ENCODE measurements at regions not wholly inside any gene's neighbourhood (a gene's known extent, or its start where the extent isn't known, plus 50 kb on each side); places are given as distances from the start of the nearest gene placed in this dataset.

GRCh38 chr13:80006940-80007339 lies 334.0 kb downstream of the SPRY2 start:
- DNase-seq (ENCODE audit: low spot score): no peak
- TF ChIP-seq CTCF (IDR thresholded peaks at IDR 0.05): no peak
- no peak for TF ChIP-seq POLR2AphosphoS5 (IDR thresholded peaks at IDR 0.05)
- no peak for TF ChIP-seq POLR2A (IDR thresholded peaks at IDR 0.05)
- H3K9me3 ChIP-seq: no peaks in the 10 kb centered on the region
- 94% methylated on average over 4 of the region's 4 CpGs for WGBS
- intact Hi-C loops (cut with DNase I): no loop called here
- no peaks in the 10 kb centered on the region for H3K27me3 ChIP-seq (replicated peaks; ENCODE audit: insufficient read depth)
- H3K4me1 ChIP-seq (replicated peaks): no peaks in the 10 kb centered on the region
- H3K4me3 ChIP-seq: no peak overlapping the region
- H3K36me3 ChIP-seq: no peaks in the 10 kb centered on the region
- no peak overlapping the region for H3K27ac ChIP-seq

- no peaks in the 10 kb centered on the region for H3K4me1 ChIP-seq (replicated peaks)
- intact Hi-C loops (cut with DNase I): no loop called here
- H3K4me3 ChIP-seq: no peak overlapping the region
- no peak for TF ChIP-seq POLR2AphosphoS5 (IDR thresholded peaks at IDR 0.05)
- TF ChIP-seq POLR2A (IDR thresholded peaks at IDR 0.05): no peak
- no peak for TF ChIP-seq CTCF (IDR thresholded peaks at IDR 0.05)
- H3K9me3 ChIP-seq: no peaks in the 10 kb centered on the region
- H3K27ac ChIP-seq: no peak overlapping the region
- DNase-seq (ENCODE audit: low spot score): no peak
- H3K27me3 ChIP-seq (replicated peaks; ENCODE audit: insufficient read depth): no peaks in the 10 kb centered on the region
- H3K36me3 ChIP-seq: no peaks in the 10 kb centered on the region
Measured at GRCh38 chr13:80001510-80001842, 339.4 kb downstream of the SPRY2 start.

- 35% methylated on average over 4 of the region's 4 CpGs for WGBS
Measured at GRCh38 chr13:80000684-80001509, 340.0 kb downstream of the SPRY2 start.

GRCh38 chr13:79999601-80000000 lies 341.3 kb downstream of the SPRY2 start:
- intact Hi-C loops (cut with DNase I): no loop called here
- no peaks in the 10 kb centered on the region for H3K4me1 ChIP-seq (replicated peaks)

More at GRCh38 chr13:80000684-80001509, 340.0 kb downstream of the SPRY2 start:
- Histone ChIP-seq H3K27me3 (replicated peaks; ENCODE audit: insufficient read depth) (no peaks in the 10 kb centered on the region), H3K27ac (no peak overlapping the region), H3K4me3 (no peak overlapping the region), H3K9me3 (no peaks in the 10 kb centered on the region), H3K36me3 (no peaks in the 10 kb centered on the region), H3K4me1 (replicated peaks) (no peaks in the 10 kb centered on the region)
- no peak for DNase-seq (ENCODE audit: low spot score)
- TF ChIP-seq POLR2A (IDR thresholded peaks at IDR 0.05) (no peak), POLR2AphosphoS5 (IDR thresholded peaks at IDR 0.05) (no peak), CTCF (IDR thresholded peaks at IDR 0.05) (no peak)
- intact Hi-C loops (cut with DNase I): no loop called here

More at GRCh38 chr13:79999601-80000000, 341.3 kb downstream of the SPRY2 start:
- DNase-seq (ENCODE audit: low spot score): no peak
- WGBS: 95% methylated on average over 1 of the region's 1 CpG
- Histone ChIP-seq H3K4me3 (no peak overlapping the region), H3K27me3 (replicated peaks; ENCODE audit: insufficient read depth) (no peaks in the 10 kb centered on the region), H3K27ac (no peak overlapping the region), H3K9me3 (no peaks in the 10 kb centered on the region), H3K36me3 (no peaks in the 10 kb centered on the region)
- no peak for TF ChIP-seq POLR2AphosphoS5 (IDR thresholded peaks at IDR 0.05)
- no peak for TF ChIP-seq CTCF (IDR thresholded peaks at IDR 0.05)
- TF ChIP-seq POLR2A (IDR thresholded peaks at IDR 0.05): no peak

Data from prostate gland (tissue), 2 donors.